HUES48 (cell line): ENCODE measurements at regions not wholly inside any gene's neighbourhood (a gene's known extent, or its start where the extent isn't known, plus 50 kb on each side); places are given as distances from the start of the nearest gene placed in this dataset.

Experiments used
- H3K27ac ChIP-seq: one replicate; pipeline ENCODE4 v1.7.0; 2013; ENCODE audit warnings: low read depth, low read length, inconsistent platforms
- H3K27me3 ChIP-seq: 2 replicates; pipeline ENCODE4 v1.6.1; 2013; ENCODE audit warnings: mild to moderate bottlenecking, low read length; ENCODE audit not compliant: control insufficient read depth, insufficient read depth
- H3K36me3 ChIP-seq: 2 replicates; pipeline ENCODE4 v1.6.1; 2013; ENCODE audit warnings: low read length; ENCODE audit not compliant: control insufficient read depth, insufficient read depth
- H3K4me1 ChIP-seq: 2 replicates; pipeline ENCODE4 v1.6.1; 2013; ENCODE audit warnings: mild to moderate bottlenecking, low read length; ENCODE audit not compliant: control insufficient read depth, insufficient read depth
- H3K4me3 ChIP-seq: 2 replicates; pipeline ENCODE4 v1.5.1; 2013; ENCODE audit warnings: mild to moderate bottlenecking, low read depth, low read length
- H3K9ac ChIP-seq: 2 replicates; pipeline ENCODE4 v1.6.1; 2013; ENCODE audit warnings: mild to moderate bottlenecking, low read depth, low read length, moderate library complexity
- H3K9me3 ChIP-seq: 2 replicates; pipeline ENCODE4 v1.6.1; 2013; ENCODE audit warnings: low read length; ENCODE audit not compliant: control insufficient read depth, insufficient read depth

DNA sequence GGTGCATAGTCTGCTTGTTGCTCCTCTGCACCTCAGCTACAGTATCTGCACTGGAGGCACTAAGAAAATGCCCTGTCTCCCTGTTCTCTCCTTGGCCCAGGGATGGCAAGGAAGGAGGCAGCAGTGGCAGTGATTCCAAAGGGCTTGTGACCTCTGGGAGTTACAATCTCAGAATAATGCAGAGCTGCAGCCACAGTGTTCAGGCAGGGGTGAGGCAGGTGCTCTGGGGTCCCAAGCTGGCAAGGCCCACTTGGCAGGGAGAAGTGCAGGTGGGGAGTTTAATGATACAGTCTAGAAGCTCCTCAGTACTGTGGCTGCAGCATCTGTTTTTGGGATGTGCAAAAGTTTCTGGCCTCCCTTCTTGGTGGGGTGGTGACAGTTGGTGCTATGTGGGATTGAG is 456.4 kb downstream of the CCSER2 start:
- peaks cover 4% of the 10 kb centered on the region; the same call in 1 of the 2 replicates for H3K4me1 ChIP-seq
- H3K27me3 ChIP-seq = no peaks in the 10 kb centered on the region
- no peak overlapping the region for H3K27ac ChIP-seq
- no peaks in the 10 kb centered on the region for H3K9me3 ChIP-seq
- no peak overlapping the region for H3K4me3 ChIP-seq
- H3K9ac ChIP-seq = no peak overlapping the region
- no peaks in the 10 kb centered on the region for H3K36me3 ChIP-seq

DNA sequence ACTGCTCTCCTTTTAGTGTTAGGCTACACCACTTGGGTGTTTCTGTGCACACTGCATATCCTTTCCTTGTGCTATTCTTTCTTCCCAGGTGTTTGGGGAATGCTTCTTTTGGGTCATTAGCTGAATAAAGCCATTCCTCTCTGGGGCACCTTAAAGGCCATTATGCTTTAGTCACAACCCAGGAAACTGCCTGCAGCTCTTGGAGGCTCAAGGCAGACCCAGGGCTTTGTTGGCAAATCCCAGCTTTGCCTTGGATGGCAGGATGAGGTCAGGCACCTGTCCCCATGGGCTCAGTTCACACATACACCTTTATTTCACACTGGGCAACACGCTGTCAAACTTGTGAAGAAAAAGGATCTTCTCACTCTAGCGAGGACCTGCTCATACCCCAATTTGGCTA is 460.6 kb downstream of the CCSER2 start:
- H3K36me3 ChIP-seq = no peaks in the 10 kb centered on the region
- no peak overlapping the region for H3K27ac ChIP-seq

DNA sequence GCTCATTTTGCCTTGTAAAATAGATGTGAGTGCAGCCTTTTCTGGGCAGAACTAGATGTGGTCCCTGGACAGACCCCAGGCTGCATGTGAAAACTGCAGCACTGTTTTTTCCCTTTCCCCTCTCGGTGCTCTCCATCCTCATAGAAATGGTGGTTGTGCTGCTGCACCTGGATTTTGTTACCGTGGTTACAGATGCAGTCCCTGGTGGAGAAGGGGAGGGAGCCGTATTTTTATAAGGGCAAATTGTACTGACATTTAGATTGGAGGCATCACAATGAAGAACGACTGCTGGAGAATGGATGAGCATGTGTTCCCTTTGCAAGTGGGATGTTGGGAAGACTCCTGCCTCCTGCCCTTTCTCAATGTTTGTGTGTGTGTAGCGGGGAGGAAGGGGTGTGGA is 469.9 kb downstream of the CCSER2 start:
- Histone ChIP-seq H3K27ac (no peak overlapping the region), H3K9me3 (no peaks in the 10 kb centered on the region), H3K27me3 (no peaks in the 10 kb centered on the region), H3K4me1 (no peaks in the 10 kb centered on the region), H3K9ac (no peak overlapping the region), H3K4me3 (no peak overlapping the region), H3K36me3 (no peaks in the 10 kb centered on the region)

More for the DNA sequence above, 460.6 kb downstream of the CCSER2 start:
- no peaks in the 10 kb centered on the region for H3K4me1 ChIP-seq
- H3K27me3 ChIP-seq = no peaks in the 10 kb centered on the region
- no peaks in the 10 kb centered on the region for H3K9me3 ChIP-seq
- H3K9ac ChIP-seq = no peak overlapping the region
- no peak overlapping the region for H3K4me3 ChIP-seq

DNA sequence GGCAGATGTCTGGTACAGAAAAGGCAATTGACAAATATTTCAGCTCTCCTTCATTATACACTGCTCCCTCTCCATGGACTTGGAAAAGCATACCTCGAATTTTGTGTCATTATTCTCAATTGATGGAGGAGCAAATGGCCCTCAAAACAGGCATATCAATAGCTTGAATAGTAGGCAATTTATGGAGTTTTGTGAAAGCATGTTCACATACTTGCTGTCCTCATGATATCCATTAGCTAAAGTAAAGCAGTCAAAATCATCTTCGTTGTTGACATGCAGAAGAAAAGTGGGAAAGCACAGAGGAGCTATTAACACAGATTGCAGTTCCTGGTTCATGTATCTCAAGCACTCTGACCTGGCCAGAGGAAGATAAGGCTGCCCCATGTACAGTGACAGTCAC is 472.8 kb downstream of the CCSER2 start:
- no peak overlapping the region for H3K27ac ChIP-seq
- no peaks in the 10 kb centered on the region for H3K27me3 ChIP-seq
- H3K9ac ChIP-seq = no peak overlapping the region
- H3K4me3 ChIP-seq = no peak overlapping the region
- no peaks in the 10 kb centered on the region for H3K36me3 ChIP-seq
- no peaks in the 10 kb centered on the region for H3K4me1 ChIP-seq
- H3K9me3 ChIP-seq = no peaks in the 10 kb centered on the region

DNA sequence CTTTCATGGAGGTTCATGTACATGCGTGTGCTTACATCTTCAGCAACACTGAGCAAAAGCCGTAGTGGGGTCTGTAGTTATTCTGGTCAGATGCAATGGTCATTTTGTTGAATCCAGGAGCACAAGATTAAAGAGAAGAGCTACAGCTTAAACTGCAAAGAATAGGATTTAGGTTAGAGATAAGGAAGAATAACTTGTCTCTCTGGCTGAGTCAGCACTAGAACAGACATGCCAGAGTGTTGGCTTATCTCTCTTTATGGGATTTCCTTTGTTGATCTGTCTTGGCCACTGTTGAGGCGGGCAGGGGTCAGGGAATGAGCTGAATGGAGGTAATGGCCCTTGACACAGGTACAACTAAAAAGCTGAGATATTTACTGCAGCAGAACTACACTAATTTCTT is 473.5 kb downstream of the CCSER2 start:
- no peaks in the 10 kb centered on the region for H3K4me1 ChIP-seq
- no peaks in the 10 kb centered on the region for H3K36me3 ChIP-seq
- H3K4me3 ChIP-seq = no peak overlapping the region
- H3K27ac ChIP-seq = no peak overlapping the region
- no peaks in the 10 kb centered on the region for H3K9me3 ChIP-seq
- no peak overlapping the region for H3K9ac ChIP-seq
- H3K27me3 ChIP-seq = no peaks in the 10 kb centered on the region

DNA sequence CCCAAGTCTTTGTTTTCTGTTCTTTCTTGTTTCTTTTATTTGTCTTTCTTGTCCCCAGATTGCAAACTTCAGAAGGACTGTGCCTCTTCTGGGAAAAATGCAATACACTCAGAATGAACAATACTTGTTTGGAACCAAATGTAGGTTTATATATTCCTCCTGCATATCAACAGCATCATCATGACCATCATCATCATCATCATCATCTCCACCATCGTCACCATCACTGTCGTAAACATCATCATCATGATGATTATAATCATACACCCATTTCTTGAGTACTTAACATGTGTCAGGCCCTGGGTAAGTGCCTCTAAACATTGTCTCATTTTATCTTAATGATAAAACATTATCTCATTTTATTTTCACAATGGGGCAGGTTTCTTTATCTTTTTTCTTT is 476.8 kb downstream of the CCSER2 start:
- Histone ChIP-seq H3K27ac (no peak overlapping the region), H3K27me3 (no peaks in the 10 kb centered on the region), H3K36me3 (no peaks in the 10 kb centered on the region), H3K4me3 (no peak overlapping the region), H3K9ac (no peak overlapping the region), H3K9me3 (no peaks in the 10 kb centered on the region), H3K4me1 (peaks cover under 1% of the 10 kb centered on the region; the same call in 1 of the 2 replicates)

DNA sequence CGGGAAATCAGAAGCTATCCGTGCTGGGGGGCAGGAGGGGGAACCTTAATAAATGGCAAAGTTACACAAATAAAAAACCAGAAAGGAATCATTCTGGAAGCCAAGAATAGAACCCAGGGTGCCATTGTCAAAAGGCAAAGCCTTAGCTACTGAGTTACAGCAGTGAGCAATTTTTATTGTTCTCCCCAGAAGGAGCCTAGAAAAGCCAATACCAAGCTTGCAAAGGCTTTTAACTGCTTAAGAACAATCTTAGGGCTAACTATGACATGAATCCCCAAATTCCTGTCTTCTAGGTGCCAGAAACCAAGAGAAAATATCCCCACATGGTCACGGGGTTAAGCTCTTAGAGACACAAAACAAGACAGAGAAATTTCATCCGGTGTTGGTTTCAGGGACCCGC is 482.7 kb downstream of the CCSER2 start:
- Histone ChIP-seq H3K27ac (peak overlapping the region; percentile 59), H3K4me3 (no peak overlapping the region), H3K9me3 (no peaks in the 10 kb centered on the region), H3K36me3 (no peaks in the 10 kb centered on the region), H3K27me3 (no peaks in the 10 kb centered on the region), H3K9ac (no peak overlapping the region), H3K4me1 (peaks cover 19% of the 10 kb centered on the region)

DNA sequence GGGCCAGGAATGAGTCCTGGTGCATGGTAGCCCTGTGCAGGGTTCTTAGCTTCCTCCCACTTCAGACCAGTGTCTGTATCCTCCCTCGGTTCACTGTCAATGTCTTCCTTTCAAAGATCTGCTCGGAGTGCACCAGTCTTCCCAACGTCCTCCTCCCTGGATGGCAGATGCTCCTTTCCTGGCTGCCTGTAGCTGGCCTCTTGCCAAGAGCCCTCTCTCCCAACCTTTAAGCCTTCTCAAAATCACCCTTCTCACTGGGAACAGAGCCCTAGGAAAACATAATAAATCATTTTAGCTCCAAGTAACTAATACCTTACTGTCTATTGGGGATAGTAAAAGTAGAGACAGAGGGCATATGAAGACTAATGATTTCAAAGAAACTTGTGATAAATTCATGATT is 490.6 kb downstream of the CCSER2 start:
- no peak overlapping the region for H3K9ac ChIP-seq
- H3K9me3 ChIP-seq = no peaks in the 10 kb centered on the region
- H3K27ac ChIP-seq = no peak overlapping the region
- no peaks in the 10 kb centered on the region for H3K4me1 ChIP-seq
- no peaks in the 10 kb centered on the region for H3K36me3 ChIP-seq
- H3K27me3 ChIP-seq = no peaks in the 10 kb centered on the region
- no peak overlapping the region for H3K4me3 ChIP-seq

DNA sequence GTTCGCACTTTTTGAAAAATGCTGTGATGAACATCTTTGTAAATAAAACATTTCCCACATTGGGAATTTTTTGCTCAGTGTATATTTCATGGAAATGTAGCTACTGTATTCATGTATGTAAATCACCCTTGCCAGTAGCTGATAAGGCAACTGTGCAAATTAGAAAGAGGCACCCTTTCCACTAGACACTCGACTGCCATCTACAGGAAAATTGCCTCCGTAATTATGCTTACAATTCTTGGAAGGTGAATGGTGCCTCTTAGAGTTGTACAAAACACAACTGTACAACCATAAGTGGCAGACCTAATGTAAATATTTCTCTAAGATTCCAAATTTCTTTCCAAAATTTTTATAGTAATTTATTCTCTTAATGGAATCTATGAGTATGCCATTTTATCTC is 491.7 kb downstream of the CCSER2 start:
- Histone ChIP-seq H3K4me1 (no peaks in the 10 kb centered on the region), H3K36me3 (no peaks in the 10 kb centered on the region), H3K27me3 (no peaks in the 10 kb centered on the region), H3K27ac (no peak overlapping the region), H3K4me3 (no peak overlapping the region), H3K9ac (no peak overlapping the region), H3K9me3 (no peaks in the 10 kb centered on the region)

DNA sequence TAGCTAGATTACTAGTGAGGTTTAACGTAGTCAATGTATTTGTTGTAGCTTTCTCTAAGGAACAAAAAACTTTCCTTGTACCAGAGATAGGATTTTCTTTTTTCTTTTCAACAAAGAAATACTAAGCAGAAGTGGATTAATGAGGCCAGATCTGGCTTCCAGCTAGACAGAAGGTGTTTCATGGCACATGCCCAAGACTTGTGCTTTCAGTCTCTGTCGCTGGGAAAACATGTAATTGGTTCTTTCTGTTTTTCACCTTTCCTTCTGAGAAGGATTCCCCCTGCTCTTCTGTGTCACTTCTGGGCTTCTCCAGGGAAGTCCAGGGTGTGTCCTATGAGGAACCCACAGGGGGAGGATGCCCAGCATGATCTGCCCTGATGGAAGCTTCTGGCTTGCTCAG is 492.2 kb downstream of the CCSER2 start:
- Histone ChIP-seq H3K4me1 (no peaks in the 10 kb centered on the region), H3K27ac (no peak overlapping the region), H3K9me3 (no peaks in the 10 kb centered on the region), H3K9ac (no peak overlapping the region), H3K4me3 (no peak overlapping the region), H3K27me3 (no peaks in the 10 kb centered on the region), H3K36me3 (no peaks in the 10 kb centered on the region)

DNA sequence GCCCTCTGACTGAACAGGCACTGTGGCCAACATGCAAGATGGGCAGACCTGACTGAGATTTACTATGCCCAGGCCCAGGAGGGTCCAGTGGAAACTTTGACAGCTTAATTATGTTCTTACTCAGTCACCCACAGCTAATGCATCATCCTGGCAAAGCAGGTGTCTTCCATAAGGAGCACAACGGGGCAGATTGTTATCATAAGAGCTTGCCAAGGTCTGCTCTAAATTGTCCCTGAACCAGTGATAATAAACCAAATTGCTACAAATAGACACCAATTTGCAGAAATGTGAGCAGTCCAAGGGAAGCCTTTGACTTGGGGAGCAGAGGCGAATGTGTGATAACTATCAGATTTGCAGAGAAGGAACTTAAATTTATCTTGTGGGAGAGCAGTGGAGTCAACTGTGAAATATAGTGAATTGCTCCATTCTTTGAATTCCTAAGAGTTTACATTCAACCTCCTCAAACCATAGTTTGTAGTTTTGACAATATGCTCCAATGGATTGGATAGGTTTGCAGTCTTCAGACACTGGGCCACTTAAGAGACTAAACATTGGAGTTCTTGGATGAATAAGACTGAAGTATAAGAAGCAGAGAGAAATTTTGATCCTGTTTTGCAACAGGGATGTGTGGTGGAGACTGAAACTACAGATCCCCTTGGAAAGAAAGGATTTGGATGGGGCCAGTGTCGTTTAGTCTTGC is 494.7 kb downstream of the CCSER2 start:
- H3K27me3 ChIP-seq = no peaks in the 10 kb centered on the region
- no peak overlapping the region for H3K27ac ChIP-seq
- no peak overlapping the region for H3K9ac ChIP-seq
- no peak overlapping the region for H3K4me3 ChIP-seq
- H3K9me3 ChIP-seq = no peaks in the 10 kb centered on the region
- H3K4me1 ChIP-seq = peaks cover 11% of the 10 kb centered on the region
- no peaks in the 10 kb centered on the region for H3K36me3 ChIP-seq
